Sigmoid colon (tissue), 4 donors: ENCODE measurements at regions not wholly inside any gene's neighbourhood (a gene's known extent, or its start where the extent isn't known, plus 50 kb on each side); places are given as distances from the start of the nearest gene placed in this dataset.

ENCODE experiments used
- POLR2A ChIP-seq, 2 donors: fragments of 450-650 bp; IDR thresholded peaks; one replicate each; pipeline ENCODE4 v1.6.1; 2016; ENCODE audit warnings: antibody characterized with exemption in 2 of 2, mild to moderate bottlenecking in 2 of 2, moderate library complexity in 2 of 2
- POLR2AphosphoS5 ChIP-seq, 4 donors: sonication (generic); formaldehyde crosslinking; IDR thresholded peaks; one replicate each; pipeline ENCODE4 v1.6.1; 2017; ENCODE audit warnings: antibody characterized with exemption in 4 of 4
- TF ChIP-seq, protein P1 (sequence below), 4 experiments: fragments of 450-650 bp in 3 of 4; fragments of 200-600 bp in 1 of 4; IDR thresholded peaks; one replicate each; pipeline ENCODE4 v1.5.1; 2016 to 2019; ENCODE audit warnings: antibody characterized with exemption in 4 of 4, mild to moderate bottlenecking in 3 of 4, moderate library complexity in 2 of 4

DNA sequence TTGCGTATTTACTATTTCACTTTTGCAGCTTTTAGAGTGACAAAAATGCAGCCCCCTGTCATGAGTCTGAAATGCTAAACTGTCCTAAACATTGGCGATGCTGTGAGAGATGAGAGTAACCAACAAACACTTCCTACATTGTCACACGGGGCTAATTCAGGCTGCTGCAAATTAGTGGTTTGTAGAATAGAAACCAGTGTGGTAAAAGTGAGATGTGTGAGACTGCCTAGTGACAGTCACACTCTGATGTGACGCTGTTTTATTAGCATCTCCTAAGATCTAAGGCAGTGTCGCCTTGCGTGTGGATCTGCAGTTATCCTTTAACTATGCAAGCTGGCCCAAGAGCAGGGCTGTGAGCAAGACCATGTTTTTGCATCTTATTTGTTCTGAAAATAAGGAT is 800.2 kb upstream of the TENM3 start:
- TF ChIP-seq POLR2A (IDR thresholded peaks at IDR 0.05) (no peak), POLR2AphosphoS5 (IDR thresholded peaks at IDR 0.05) (no peak)
- TF ChIP-seq, protein P1, sequence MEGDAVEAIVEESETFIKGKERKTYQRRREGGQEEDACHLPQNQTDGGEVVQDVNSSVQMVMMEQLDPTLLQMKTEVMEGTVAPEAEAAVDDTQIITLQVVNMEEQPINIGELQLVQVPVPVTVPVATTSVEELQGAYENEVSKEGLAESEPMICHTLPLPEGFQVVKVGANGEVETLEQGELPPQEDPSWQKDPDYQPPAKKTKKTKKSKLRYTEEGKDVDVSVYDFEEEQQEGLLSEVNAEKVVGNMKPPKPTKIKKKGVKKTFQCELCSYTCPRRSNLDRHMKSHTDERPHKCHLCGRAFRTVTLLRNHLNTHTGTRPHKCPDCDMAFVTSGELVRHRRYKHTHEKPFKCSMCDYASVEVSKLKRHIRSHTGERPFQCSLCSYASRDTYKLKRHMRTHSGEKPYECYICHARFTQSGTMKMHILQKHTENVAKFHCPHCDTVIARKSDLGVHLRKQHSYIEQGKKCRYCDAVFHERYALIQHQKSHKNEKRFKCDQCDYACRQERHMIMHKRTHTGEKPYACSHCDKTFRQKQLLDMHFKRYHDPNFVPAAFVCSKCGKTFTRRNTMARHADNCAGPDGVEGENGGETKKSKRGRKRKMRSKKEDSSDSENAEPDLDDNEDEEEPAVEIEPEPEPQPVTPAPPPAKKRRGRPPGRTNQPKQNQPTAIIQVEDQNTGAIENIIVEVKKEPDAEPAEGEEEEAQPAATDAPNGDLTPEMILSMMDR (IDR thresholded peaks at IDR 0.05), result no peak
